Spinal cord (tissue), 9 donors: ENCODE measurements at regions not wholly inside any gene's neighbourhood (a gene's known extent, or its start where the extent isn't known, plus 50 kb on each side); places are given as distances from the start of the nearest gene placed in this dataset.
"Not testable (repeated sequence)": the region's sequence is repeated elsewhere in the genome, so short reads cannot be mapped to it uniquely, and the experiment has no call there.

Source experiments
- DNase-seq, 6 donors: peaks; one replicate each; pipeline versions ENCODE4 v3.0.0 to v3.0.0-alpha.2; 2013 to 2015; ENCODE audit warnings: low spot score in 6 of 6, low read depth in 4 of 6
- H3K27ac ChIP-seq: one replicate; pipeline ENCODE4 v1.5.1; 2013; ENCODE audit warnings: low read depth, low read length, control low read depth
- H3K27me3 ChIP-seq: one replicate; pipeline ENCODE4 v1.6.1; 2013; ENCODE audit warnings: low read length; ENCODE audit not compliant: control insufficient read depth, insufficient read depth
- H3K36me3 ChIP-seq: one replicate; pipeline ENCODE4 v1.6.1; 2013; ENCODE audit warnings: low read length; ENCODE audit not compliant: control insufficient read depth, insufficient read depth
- H3K4me1 ChIP-seq: one replicate; pipeline ENCODE4 v1.6.1; 2013; ENCODE audit warnings: low read length; ENCODE audit not compliant: control insufficient read depth, insufficient read depth
- H3K4me3 ChIP-seq: one replicate; pipeline ENCODE4 v1.5.1; 2013; ENCODE audit warnings: low read depth, low read length, control low read depth
- H3K9me3 ChIP-seq: one replicate; pipeline ENCODE4 v1.6.1; 2013; ENCODE audit warnings: low read length; ENCODE audit not compliant: control insufficient read depth, insufficient read depth
- WGBS: methylation state at CpG from one replicate; pipeline ENCODE4 v1.1.5; 2013; ENCODE audit warnings: missing lambda C conversion rate; ENCODE audit not compliant: insufficient coverage; 5-methylcytosine and 5-hydroxymethylcytosine counted together
- donor health status: healthy.

GRCh38 chr6:67768972-67769371 is 866.1 kb upstream of the ADGRB3 start:
- Histone ChIP-seq H3K27ac (no peak overlapping the region), H3K4me3 (no peak overlapping the region), H3K36me3 (no peaks in the 10 kb centered on the region), H3K27me3 (no peaks in the 10 kb centered on the region), H3K4me1 (no peaks in the 10 kb centered on the region), H3K9me3 (no peaks in the 10 kb centered on the region)
- DNase-seq = no peak

GRCh38 chr6:67767046-67767822 is 867.8 kb upstream of the ADGRB3 start:
- not testable (repeated sequence) for H3K27me3 ChIP-seq, DNase-seq, H3K4me3 ChIP-seq, H3K27ac ChIP-seq, H3K9me3 ChIP-seq, H3K4me1 ChIP-seq, H3K36me3 ChIP-seq
- 100% methylated on average over 1 of the region's 4 CpGs for whole genome bisulfite sequencing

- H3K9me3 ChIP-seq = no peaks in the 10 kb centered on the region
- H3K27me3 ChIP-seq = no peaks in the 10 kb centered on the region
- no peaks in the 10 kb centered on the region for H3K4me1 ChIP-seq
- no peak overlapping the region for H3K4me3 ChIP-seq
- H3K27ac ChIP-seq = no peak overlapping the region
- no peak for DNase-seq
- H3K36me3 ChIP-seq = no peaks in the 10 kb centered on the region
- no CpG with 5 or more reads among the region's 1 CpG for WGBS
These were observed 869.0 kb upstream of the ADGRB3 start for GRCh38 chr6:67766057-67766456.

- Histone ChIP-seq H3K27ac (no peak overlapping the region), H3K27me3 (no peaks in the 10 kb centered on the region), H3K9me3 (peaks cover 2% of the 10 kb centered on the region), H3K36me3 (no peaks in the 10 kb centered on the region), H3K4me3 (no peak overlapping the region), H3K4me1 (no peaks in the 10 kb centered on the region)
- no peak for DNase-seq
- WGBS = no CpG with 5 or more reads among the region's 1 CpG
These were observed 876.1 kb upstream of the ADGRB3 start for GRCh38 chr6:67759001-67759400.

GRCh38 chr6:67757465-67758033 is 877.5 kb upstream of the ADGRB3 start:
- Histone ChIP-seq H3K9me3 (peaks cover 2% of the 10 kb centered on the region), H3K4me1 (no peaks in the 10 kb centered on the region), H3K4me3 (no peak overlapping the region), H3K36me3 (no peaks in the 10 kb centered on the region), H3K27me3 (no peaks in the 10 kb centered on the region), H3K27ac (no peak overlapping the region)
- DNase-seq = no peak
- 80% methylated on average over 3 of the region's 3 CpGs for WGBS

- H3K36me3 ChIP-seq = no peaks in the 10 kb centered on the region
- H3K4me3 ChIP-seq = no peak overlapping the region
- no peaks in the 10 kb centered on the region for H3K9me3 ChIP-seq
- no peak overlapping the region for H3K27ac ChIP-seq
- WGBS = no CpG with 5 or more reads among the region's 1 CpG
- no peaks in the 10 kb centered on the region for H3K4me1 ChIP-seq
- no peaks in the 10 kb centered on the region for H3K27me3 ChIP-seq
- no peak for DNase-seq
These were observed 886.6 kb upstream of the ADGRB3 start for GRCh38 chr6:67748521-67748920.

- Histone ChIP-seq H3K27ac (no peak overlapping the region), H3K36me3 (no peaks in the 10 kb centered on the region), H3K4me3 (no peak overlapping the region), H3K4me1 (no peaks in the 10 kb centered on the region), H3K9me3 (no peaks in the 10 kb centered on the region), H3K27me3 (no peaks in the 10 kb centered on the region)
- DNase-seq = no peak
These were observed 898.3 kb upstream of the ADGRB3 start for GRCh38 chr6:67736816-67737215.

GRCh38 chr6:67736161-67736560 is 898.9 kb upstream of the ADGRB3 start:
- Histone ChIP-seq H3K27me3 (no peaks in the 10 kb centered on the region), H3K36me3 (no peaks in the 10 kb centered on the region), H3K9me3 (no peaks in the 10 kb centered on the region), H3K27ac (no peak overlapping the region), H3K4me3 (no peak overlapping the region), H3K4me1 (no peaks in the 10 kb centered on the region)
- no peak for DNase-seq

- WGBS = no CpG with 5 or more reads among the region's 1 CpG
- no peaks in the 10 kb centered on the region for H3K9me3 ChIP-seq
- DNase-seq = no peak
These were observed 899.5 kb upstream of the ADGRB3 start for GRCh38 chr6:67735623-67736022.

GRCh38 chr6:67722861-67723261 is 912.2 kb upstream of the ADGRB3 start:
- WGBS = 83% methylated on average over 14 of the region's 14 CpGs
- Histone ChIP-seq H3K9me3 (peaks cover 1% of the 10 kb centered on the region), H3K36me3 (no peaks in the 10 kb centered on the region), H3K4me3 (no peak overlapping the region), H3K4me1 (no peaks in the 10 kb centered on the region), H3K27me3 (no peaks in the 10 kb centered on the region), H3K27ac (no peak overlapping the region)
- DNase-seq = no peak

More at GRCh38 chr6:67735623-67736022, 899.5 kb upstream of the ADGRB3 start:
- H3K27ac ChIP-seq = no peak overlapping the region
- no peak overlapping the region for H3K4me3 ChIP-seq
- H3K4me1 ChIP-seq = no peaks in the 10 kb centered on the region
- H3K36me3 ChIP-seq = no peaks in the 10 kb centered on the region
- no peaks in the 10 kb centered on the region for H3K27me3 ChIP-seq
